ENCODE measurements at regions not wholly inside any gene's neighbourhood (a gene's known extent, or its start where the extent isn't known, plus 50 kb on each side); places are given as distances from the start of the nearest gene placed in this dataset.
"Not testable (repeated sequence)": the region's sequence is repeated elsewhere in the genome, so short reads cannot be mapped to it uniquely, and the experiment has no call there.

DNA sequence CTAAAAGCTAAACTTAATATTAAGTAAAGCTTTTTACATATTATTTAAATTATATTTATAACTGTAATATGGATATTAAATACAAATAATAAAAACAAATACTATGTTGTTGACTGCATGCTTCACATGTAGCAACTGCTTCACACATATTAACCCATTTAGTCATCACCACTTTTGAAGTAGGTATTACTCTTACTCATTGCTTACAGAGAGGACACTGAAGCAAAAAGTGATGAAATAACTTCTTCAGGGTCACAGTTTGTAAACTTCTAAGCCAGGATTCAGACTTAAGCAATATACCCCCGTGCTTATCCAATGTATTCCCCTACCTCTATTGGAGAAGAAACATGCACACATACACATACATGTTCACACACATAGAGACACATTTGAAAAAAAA is 166.6 kb downstream of the DKK2 start:
- intact Hi-C loops (cut with micrococcal nuclease) = no loop called here

GRCh38 chr4:106868381-106869035 is 167.6 kb downstream of the DKK2 start:
- intact Hi-C loops (cut with micrococcal nuclease) = no loop called here

- intact Hi-C loops (cut with micrococcal nuclease) = no loop called here
Measured at GRCh38 chr4:106864231-106864630, 171.9 kb downstream of the DKK2 start.

- intact Hi-C loops (cut with micrococcal nuclease) = no loop called here
Measured at GRCh38 chr4:106854569-106855351, 181.4 kb downstream of the DKK2 start.

DNA sequence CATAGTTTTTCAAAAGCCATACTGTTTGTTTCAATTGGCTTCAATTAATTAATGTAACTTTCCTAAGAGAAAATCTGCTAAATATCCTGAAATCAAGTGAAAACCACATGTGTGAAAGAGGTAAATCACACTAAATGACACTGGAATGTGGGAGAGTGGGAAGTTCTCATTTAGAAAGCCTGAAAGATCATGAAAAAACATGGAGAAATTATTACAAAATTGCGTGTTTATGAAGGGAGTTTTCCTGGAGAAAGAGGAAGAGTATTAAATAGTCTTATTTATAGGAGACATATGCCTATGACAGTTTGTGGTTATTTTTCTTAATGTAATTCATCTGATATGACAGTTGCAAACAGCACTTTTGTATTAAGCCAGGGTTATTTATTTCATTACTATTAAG is 183.7 kb downstream of the DKK2 start:
- intact Hi-C loops (cut with micrococcal nuclease) = no loop called here

DNA sequence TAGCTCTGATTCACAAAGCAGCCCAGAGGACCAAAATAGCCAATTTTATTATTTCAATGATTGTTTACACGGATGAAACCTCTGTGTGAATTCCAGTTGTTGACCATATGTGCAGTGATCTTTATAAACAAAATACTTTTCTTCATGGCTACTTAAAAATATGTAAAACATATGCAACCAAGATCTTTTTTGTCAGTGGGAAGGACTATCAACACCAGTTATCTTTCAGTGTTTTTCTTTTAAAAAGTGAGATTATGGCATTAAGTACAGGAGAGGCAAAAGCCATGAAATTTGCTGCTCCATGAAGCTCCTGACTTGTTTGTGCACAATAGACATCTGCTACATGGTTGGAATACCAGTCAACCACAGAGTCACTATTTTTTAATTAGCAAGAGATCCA is 184.4 kb downstream of the DKK2 start:
- intact Hi-C loops (cut with micrococcal nuclease) = no loop called here

- intact Hi-C loops (cut with micrococcal nuclease) = no loop called here
Measured at GRCh38 chr4:106850691-106851090, 185.4 kb downstream of the DKK2 start.

DNA sequence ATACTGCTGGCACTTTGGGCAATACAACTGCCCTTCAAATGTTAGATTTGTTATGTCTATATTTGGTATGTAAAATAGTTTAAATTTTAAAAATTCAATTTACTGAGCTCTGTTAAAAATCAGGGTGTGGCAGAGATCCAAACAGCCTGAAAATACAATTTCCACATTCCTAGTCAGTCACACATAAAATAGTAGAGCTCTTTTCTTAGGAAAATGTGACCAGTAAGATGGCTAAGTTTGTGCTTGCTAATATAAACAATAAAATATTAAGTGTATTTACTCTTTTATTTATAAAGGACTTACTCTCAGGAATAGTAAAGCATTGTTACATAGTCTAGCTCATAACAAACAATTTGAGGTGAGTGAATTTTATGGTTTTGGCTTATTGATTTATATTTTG is 200.2 kb downstream of the DKK2 start:
- intact Hi-C loops (cut with micrococcal nuclease) = no loop called here

DNA sequence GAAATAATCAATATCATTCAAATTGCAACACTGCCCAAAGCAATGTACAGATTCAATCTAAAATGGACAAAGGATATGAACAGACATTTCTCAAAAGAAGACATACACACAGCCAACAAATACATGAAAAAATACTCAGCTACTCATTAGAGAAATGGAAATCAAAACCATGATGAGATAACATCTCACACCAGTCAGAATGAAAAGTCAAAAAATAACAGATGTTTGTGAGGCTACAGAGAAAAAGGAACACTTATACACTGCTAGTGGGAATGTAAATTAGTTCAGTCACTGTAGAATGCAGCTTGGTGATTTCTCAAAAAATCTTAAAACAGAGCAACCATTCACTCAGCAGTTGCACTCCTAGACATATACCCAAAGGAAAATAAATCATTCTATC is 205.2 kb downstream of the DKK2 start:
- intact Hi-C loops (cut with micrococcal nuclease) = no loop called here

GRCh38 chr4:106818764-106819163 is 217.3 kb downstream of the DKK2 start:
- intact Hi-C loops (cut with micrococcal nuclease) = no loop called here

DNA sequence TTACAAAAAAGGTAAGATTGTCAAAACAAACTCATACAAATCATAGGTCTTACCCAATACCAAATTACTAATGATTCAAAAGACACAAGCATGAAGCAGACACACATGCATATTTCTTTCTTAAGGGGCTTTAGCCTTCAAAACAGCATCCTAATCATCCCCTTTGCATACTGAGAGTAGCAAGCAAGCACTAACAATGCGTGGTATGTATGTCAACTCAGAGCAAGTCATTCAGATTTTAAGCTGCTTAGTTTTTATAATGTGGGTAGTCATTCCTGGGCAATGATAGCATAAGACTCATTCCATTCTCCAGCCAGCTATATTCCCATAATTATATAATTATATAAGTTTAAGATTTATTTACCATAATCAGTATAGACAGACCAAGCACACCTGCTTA is 219.6 kb downstream of the DKK2 start:
- intact Hi-C loops (cut with micrococcal nuclease) = no loop called here

DNA sequence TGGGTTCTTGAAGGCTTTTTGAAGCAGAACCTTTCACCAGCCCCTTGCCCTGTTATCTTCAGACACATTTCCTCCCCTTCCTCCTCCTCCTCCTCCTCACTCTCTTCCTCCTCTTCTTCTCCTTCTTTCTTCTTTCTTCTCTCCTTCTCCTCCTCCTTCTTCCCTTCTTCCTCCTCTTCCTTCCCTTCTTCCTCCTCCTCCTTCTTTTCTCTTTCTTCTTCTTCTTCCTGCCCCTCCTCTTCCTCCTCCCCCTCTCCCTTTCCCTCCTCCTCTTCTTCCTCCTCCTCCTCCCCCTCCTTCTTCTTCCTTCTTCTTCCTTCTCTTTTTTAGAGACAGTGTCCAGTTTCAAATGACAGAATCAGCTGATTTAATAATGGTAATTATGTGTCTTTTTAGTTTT is 226.0 kb downstream of the DKK2 start:
- intact Hi-C loops (cut with micrococcal nuclease) = no loop called here

- intact Hi-C loops (cut with micrococcal nuclease) = no loop called here
Measured at GRCh38 chr4:106809076-106809475, 227.0 kb downstream of the DKK2 start.

- intact Hi-C loops (cut with micrococcal nuclease) = no loop called here
Measured at GRCh38 chr4:106806158-106806797, 229.8 kb downstream of the DKK2 start.

GRCh38 chr4:106803083-106803482 is 233.0 kb downstream of the DKK2 start:
- intact Hi-C loops (cut with micrococcal nuclease) = no loop called here

GRCh38 chr4:106801386-106801785 is 234.7 kb downstream of the DKK2 start:
- intact Hi-C loops (cut with micrococcal nuclease) = no loop called here

DNA sequence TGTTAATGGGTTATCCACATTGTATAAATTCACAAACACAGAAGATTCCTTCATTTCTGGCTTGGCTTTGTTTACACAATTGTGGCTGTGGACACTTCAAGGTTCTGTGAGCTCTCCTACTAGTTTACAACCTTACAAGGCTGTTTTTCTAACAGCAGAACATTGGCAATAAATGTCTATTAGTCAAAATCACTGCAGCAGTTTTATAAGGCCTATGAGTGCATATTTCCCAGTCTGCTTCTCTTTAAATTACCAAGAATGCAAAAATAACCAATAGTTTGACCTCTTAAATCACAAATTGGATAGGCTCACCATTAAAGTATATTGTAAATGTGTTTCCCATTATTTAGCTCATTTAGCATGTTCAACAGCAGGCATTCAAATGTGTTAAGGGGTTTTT is 239.2 kb downstream of the DKK2 start:
- intact Hi-C loops (cut with micrococcal nuclease) = no loop called here

- intact Hi-C loops (cut with micrococcal nuclease) = no loop called here
Measured at GRCh38 chr4:106795326-106795725, 240.8 kb downstream of the DKK2 start.

DNA sequence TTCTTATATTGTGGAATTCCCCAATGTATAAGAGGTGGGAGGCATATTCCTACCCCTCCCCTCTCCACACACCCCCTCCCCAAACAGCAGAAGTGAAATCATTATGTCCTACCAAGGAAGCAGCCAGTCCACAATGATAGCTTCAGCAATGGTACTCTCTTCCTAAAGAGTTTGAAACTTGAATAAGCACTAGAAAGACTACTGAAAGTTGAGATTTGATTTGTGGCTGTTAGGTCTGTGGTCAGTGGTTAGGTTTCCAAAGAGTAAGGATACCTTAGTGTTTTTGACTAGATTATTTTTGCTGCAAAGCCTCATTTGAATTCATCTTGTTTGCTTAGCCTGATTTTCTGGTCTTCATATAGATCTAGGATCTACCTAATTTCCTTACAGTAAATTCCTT is 242.2 kb downstream of the DKK2 start:
- intact Hi-C loops (cut with micrococcal nuclease) = no loop called here

- intact Hi-C loops (cut with micrococcal nuclease) = no loop called here
Measured at GRCh38 chr4:106775636-106776035, 260.5 kb downstream of the DKK2 start.

DNA sequence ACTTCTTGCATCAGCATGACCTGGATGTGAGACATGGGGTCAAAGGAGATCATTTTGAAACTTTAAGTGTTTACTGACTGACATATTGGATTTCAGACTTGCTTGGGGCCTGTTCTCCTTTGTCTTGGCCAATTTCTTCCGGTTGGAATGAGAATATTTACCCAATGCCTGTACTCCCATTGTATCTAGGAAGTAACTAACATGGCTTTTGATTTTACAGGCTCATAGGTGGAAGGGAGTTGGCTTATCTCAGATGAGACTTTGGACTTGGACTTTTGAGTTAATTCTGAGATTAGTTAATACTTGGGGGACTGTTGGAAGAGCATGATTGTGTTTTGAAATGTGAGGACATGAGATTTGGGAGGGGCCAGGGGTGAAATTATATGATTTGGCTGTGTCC is 262.1 kb downstream of the DKK2 start:
- intact Hi-C loops (cut with micrococcal nuclease) = not testable (repeated sequence)

GRCh38 chr4:106773076-106773905 is 262.8 kb downstream of the DKK2 start:
- intact Hi-C loops (cut with micrococcal nuclease) = no loop called here

Data from T-helper 2 cell treated with Interferon-gamma antibody and Interleukin-4, amounts not matched to agents 100 ng/mL and 5 ng/mL, for 36 hours (primary cell).